A549 (cell line): ENCODE measurements at regions not wholly inside any gene's neighbourhood (a gene's known extent, or its start where the extent isn't known, plus 50 kb on each side); places are given as distances from the start of the nearest gene placed in this dataset.

Experiments
- ATAC-seq, 2 experiments: fragments of 200-7000 bp in 1 of 2; fragments of >200 bp in 1 of 2; cut with Nextera tagmentation in 1 of 2; cut with Tn5 transposase in 1 of 2; 3 replicates each; pipeline versions ENCODE4 v1.8.0 to v1.9.1; 2018 to 2020; ENCODE audit warnings: mild to moderate bottlenecking in 1 of 2, moderate library complexity in 1 of 2
- CTCF ChIA-PET: fragments of 300-600 bp; sonication (Branson Sonifier 250); formaldehyde crosslinking; extraction: SDS; loops from one replicate; lab custom pipeline; 2021; ENCODE audit warnings: antibody characterized with exemption, inconsistent platforms; lab: Yijun Ruan, JAX
- POLR2A ChIA-PET: fragments of 350-600 bp; formaldehyde crosslinking; extraction: SDS; loops from one replicate; lab custom pipeline; 2021; ENCODE audit warnings: antibody characterized with exemption, inconsistent platforms; lab: Yijun Ruan, JAX
- DNase-seq, 2 experiments: peaks; one replicate each; pipeline versions ENCODE4 v3.0.0 to v3.0.0-alpha.2; 2011 to 2016; ENCODE audit warnings: low read depth in 1 of 2, low spot score in 1 of 2
- FAIRE-seq: peaks from 2 replicates; lab custom pipeline; 2011; peaks lifted over from hg19 to GRCh38; lab: Jason Lieb, UNC
- H3K27ac ChIP-seq, 2 experiments: fragments of >200 bp; sonication (Bioruptor Twin); formaldehyde crosslinking; 3 replicates each; pipeline ENCODE4 v1.5.1; 2016 to 2017
- H3K4me1 ChIP-seq: fragments of >200 bp; sonication (Bioruptor Twin); formaldehyde crosslinking; 3 replicates; pipeline ENCODE4 v1.6.1; 2016
- H3K4me2 ChIP-seq: fragments of >200 bp; sonication (Bioruptor Twin); formaldehyde crosslinking; 3 replicates; pipeline ENCODE4 v1.6.1; 2016
- H3K4me3 ChIP-seq: fragments of >200 bp; sonication (Bioruptor Twin); formaldehyde crosslinking; 3 replicates; pipeline ENCODE4 v1.5.1; 2016
- H3K9me3 ChIP-seq: fragments of >200 bp; sonication (Bioruptor Twin); formaldehyde crosslinking; 3 replicates; pipeline ENCODE4 v1.6.1; 2016
- BCL3 ChIP-seq: fragments of >200 bp; sonication (Bioruptor Twin); formaldehyde crosslinking; IDR thresholded peaks from 3 replicates; pipeline ENCODE4 v1.6.1; 2016
- BHLHE40 ChIP-seq: IDR thresholded peaks from 2 replicates; pipeline ENCODE4 v1.6.1; 2012; ENCODE audit warnings: low read depth, low read length, inconsistent platforms
- CBX2 ChIP-seq: fragments of 200-600 bp; sonication (generic); IDR thresholded peaks from 2 replicates; pipeline ENCODE4 v1.6.1; 2016; ENCODE audit warnings: low read depth, mild to moderate bottlenecking, borderline replicate concordance
- CEBPB ChIP-seq, 2 experiments: fragments of >200 bp in 1 of 2; sonication (Bioruptor Twin) in 1 of 2; formaldehyde crosslinking in 1 of 2; IDR thresholded peaks; 2 replicates each; pipeline ENCODE4 v1.6.1; 2012 to 2016
- CHD4 ChIP-seq: fragments of 200-600 bp; sonication (generic); IDR thresholded peaks from 2 replicates; pipeline ENCODE4 v1.6.1; 2016; ENCODE audit warnings: antibody characterized with exemption, mild to moderate bottlenecking, borderline replicate concordance
- EHMT2 ChIP-seq: fragments of 200-600 bp; sonication (generic); IDR thresholded peaks from 2 replicates; pipeline ENCODE4 v1.6.1; 2016; ENCODE audit warnings: antibody characterized with exemption, low read depth, mild to moderate bottlenecking, moderate library complexity
- FOSB ChIP-seq: fragments of 250-450 bp; sonication (Bioruptor Pico); IDR thresholded peaks from 2 replicates; pipeline ENCODE4 v1.5.0; 2020; ENCODE audit warnings: mild to moderate bottlenecking, moderate library complexity
- GATA3 ChIP-seq: IDR thresholded peaks from 2 replicates; pipeline ENCODE4 v1.6.1; 2012; ENCODE audit warnings: borderline replicate concordance
- HOXA7 ChIP-seq: fragments of 250-450 bp; sonication (Bioruptor Pico); IDR thresholded peaks from 2 replicates; pipeline ENCODE4 v1.5.0; 2020; ENCODE audit warnings: mild to moderate bottlenecking, moderate library complexity
- MYC ChIP-seq: IDR thresholded peaks from 2 replicates; pipeline ENCODE4 v1.6.1; 2012; ENCODE audit warnings: mild to moderate bottlenecking, inconsistent platforms, low read length, improper control_type of control experiment, borderline replicate concordance
- PBX3 ChIP-seq: IDR thresholded peaks from 2 replicates; pipeline ENCODE4 v1.6.1; 2012
- POLR2AphosphoS2 ChIP-seq: conservative IDR thresholded peaks from 2 replicates; pipeline ENCODE4 v1.6.1; 2012; ENCODE audit warnings: low read length, improper control_type of control experiment, inconsistent platforms
- RAD21 ChIP-seq, 2 experiments: fragments of >200 bp in 1 of 2; sonication (Bioruptor Twin) in 1 of 2; formaldehyde crosslinking in 1 of 2; IDR thresholded peaks in 1 of 2; conservative IDR thresholded peaks in 1 of 2; 2 replicates in 1 of 2; 3 replicates in 1 of 2; pipeline ENCODE4 v1.6.1; 2012 to 2018; ENCODE audit warnings: inconsistent platforms in 1 of 2
- RARB ChIP-seq: fragments of 250-450 bp; sonication (Bioruptor Pico); IDR thresholded peaks from 2 replicates; pipeline ENCODE4 v1.8.0; 2021; ENCODE audit warnings: mild to moderate bottlenecking, moderate library complexity
- RCOR1 ChIP-seq: fragments of 150-350 bp; IDR thresholded peaks from 2 replicates; pipeline ENCODE4 v1.6.1; 2014; ENCODE audit warnings: antibody characterized with exemption, low read length, low read depth
- RNF2 ChIP-seq: fragments of 200-600 bp; sonication (generic); IDR thresholded peaks from 2 replicates; pipeline ENCODE4 v1.6.1; 2016; ENCODE audit warnings: low read depth, mild to moderate bottlenecking, antibody characterized with exemption, moderate library complexity, borderline replicate concordance
- TFCP2L1 ChIP-seq: fragments of 250-450 bp; sonication (Bioruptor Pico); IDR thresholded peaks from 2 replicates; pipeline ENCODE4 v1.5.0; 2021; ENCODE audit warnings: mild to moderate bottlenecking
- USF2 ChIP-seq: fragments of 450-650 bp; IDR thresholded peaks from 2 replicates; pipeline ENCODE4 v1.6.1; 2014; ENCODE audit warnings: antibody characterized with exemption
- WGBS: methylation state at CpG from one replicate; pipeline ENCODE4 v1.1.6; 2017; ENCODE audit errors: missing lambda C conversion rate; 5-methylcytosine and 5-hydroxymethylcytosine counted together

GRCh38 chr13:109281017-109281902 is 505.1 kb downstream of the IRS2 start:
- WGBS = 83% methylated on average over 11 of the region's 11 CpGs
- FAIRE-seq (no peak), DNase-seq (no peak), ATAC-seq (no peak)
- Histone ChIP-seq H3K9me3 (no peaks in the 10 kb centered on the region), H3K4me2 (no peak overlapping the region), H3K4me3 (no peak overlapping the region), H3K27ac (no peak overlapping the region), H3K4me1 (no peaks in the 10 kb centered on the region; the same call in 2 of the 3 replicates)
- POLR2A ChIA-PET = no interaction called here
- CTCF ChIA-PET = no interaction called here
- TF ChIP-seq RNF2 (no peak), GATA3 (no peak), BHLHE40 (no peak), RCOR1 (no peak), BCL3 (no peak), RARB (CRISPR knock-in tag) (no peak), FOSB (no peak)

- 95% methylated on average over 4 of the region's 4 CpGs for WGBS
- POLR2A ChIA-PET = no interaction called here
- peak overlapping the region; percentile 29 to 83; a peak in 2 of 6 replicates for H3K27ac ChIP-seq
- TF ChIP-seq TFCP2L1 (CRISPR knock-in tag) = no peak
- no peak for TF ChIP-seq USF2
- no peak for TF ChIP-seq CHD4
- no peak for TF ChIP-seq MYC
- peak; percentile 76; the same call in 1 of the 2 replicates for TF ChIP-seq POLR2AphosphoS2
- TF ChIP-seq, all 56 proteins: peak for 1
- Histone ChIP-seq H3K4me3 (no peak overlapping the region), H3K4me2 (no peak overlapping the region), H3K9me3 (no peaks in the 10 kb centered on the region), H3K4me1 (peaks cover 39% of the 10 kb centered on the region; the same call in 2 of the 3 replicates)
- CTCF ChIA-PET = interaction anchor here (1.6 kb wide), 1 partner anchor 504 kb away, joined by 6 read pairs; no protein-coding TSS in a partner anchor
- ATAC-seq (peak; percentile 1 to 17; a peak in 3 of 6 replicates), FAIRE-seq (no peak), DNase-seq (no peak)
Observed at GRCh38 chr13:109276261-109276660, 510.1 kb downstream of the IRS2 start.

- H3K9me3 ChIP-seq = no peaks in the 10 kb centered on the region
- peaks cover 40% of the 10 kb centered on the region; the same call in 2 of the 3 replicates for H3K4me1 ChIP-seq
- ChIA-PET CTCF (interaction anchor here (1.6 kb wide), 1 partner anchor 505 kb away, joined by 6 read pairs; no protein-coding TSS in a partner anchor), POLR2A (no interaction called here)
- peak overlapping the region; percentile 29 to 83; a peak in 3 of 6 replicates for H3K27ac ChIP-seq
- ATAC-seq (peak; percentile 23 to 33), FAIRE-seq (no peak), DNase-seq (peak in 1 of 2 experiments; percentile 79)
- H3K4me2 ChIP-seq = no peak overlapping the region
- 78% methylated on average over 5 of the region's 5 CpGs for WGBS
- TF ChIP-seq RAD21 (conservative IDR thresholded peaks at IDR 0.05 in 1 of 2, IDR thresholded peaks at IDR 0.05 in 1 of 2) (peak; percentile 28 to 37; a peak in 2 of 5 replicates), CEBPB (IDR thresholded peaks at IDR 0.05) (no peak), CBX2 (no peak), EHMT2 (no peak), HOXA7 (CRISPR knock-in tag) (peak; percentile 46; the same call in 1 of the 2 replicates), PBX3 (peak; percentile 5; the same call in 1 of the 2 replicates)
- H3K4me3 ChIP-seq = no peak overlapping the region
Observed at GRCh38 chr13:109275852-109276251, 510.5 kb downstream of the IRS2 start.
